Endothelial cell of umbilical vein (primary cell): ENCODE measurements at regions not wholly inside any gene's neighbourhood (a gene's known extent, or its start where the extent isn't known, plus 50 kb on each side); places are given as distances from the start of the nearest gene placed in this dataset.

Experiments
- BruUV-seq: library from RNA; stranded (reverse); fragments of 400-500 nt; replicated peaks from 2 replicates; lab custom pipeline; 2021; lab: Mats Ljungman, UMichigan
- CTCF ChIA-PET: fragments of 300-600, 350-600 bp; sonication (Branson Sonifier 250); formaldehyde crosslinking; loops from one replicate; lab custom pipeline; 2021; ENCODE audit warnings: antibody characterized with exemption, inconsistent platforms; lab: Charles Lee
- POLR2A ChIA-PET: fragments of 300-600, 350-600 bp; sonication (Branson Sonifier 250); formaldehyde crosslinking; loops from one replicate; lab custom pipeline; 2021; ENCODE audit warnings: antibody characterized with exemption, inconsistent platforms; lab: Charles Lee
- DNase-seq: peaks from one replicate; pipeline ENCODE4 v3.0.0-alpha.2; 2011; ENCODE audit warnings: low read depth, low spot score
- FAIRE-seq: peaks from 2 replicates; lab custom pipeline; 2011; peaks lifted over from hg19 to GRCh38; lab: Jason Lieb, UNC
- H2AFZ ChIP-seq: 2 replicates; pipeline ENCODE4 v1.6.0; 2012; ENCODE audit warnings: low read depth, low read length, control low read depth, inconsistent platforms
- H3K27ac ChIP-seq: 2 replicates; pipeline ENCODE4 v1.5.1; 2011; ENCODE audit warnings: low read depth, mild to moderate bottlenecking, control low read depth, low read length, moderate library complexity; ENCODE audit not compliant: insufficient read depth
- H3K27me3 ChIP-seq, 2 experiments: 2 replicates each; pipeline versions ENCODE4 v1.6.0 to v1.6.1; 2011; ENCODE audit warnings: low read length in 2 of 2, mixed read lengths in 1 of 2; ENCODE audit not compliant: control insufficient read depth in 2 of 2, insufficient read depth in 2 of 2
- H3K36me3 ChIP-seq, 2 experiments: 2 replicates in 1 of 2; 3 replicates in 1 of 2; pipeline ENCODE4 v1.5.1; 2011; ENCODE audit warnings: low read length in 2 of 2, mild to moderate bottlenecking in 1 of 2, moderate library complexity in 1 of 2; ENCODE audit not compliant: control insufficient read depth in 2 of 2, insufficient read depth in 2 of 2; ENCODE audit errors: extremely low read depth in 1 of 2
- H3K4me1 ChIP-seq: 3 replicates; pipeline ENCODE4 v1.5.1; 2011; ENCODE audit warnings: mild to moderate bottlenecking, low read length; ENCODE audit not compliant: control insufficient read depth, insufficient read depth; ENCODE audit errors: extremely low read depth
- H3K4me2 ChIP-seq: 2 replicates; pipeline ENCODE4 v1.6.1; 2011; ENCODE audit warnings: low read length, control low read depth, mixed read lengths; ENCODE audit not compliant: insufficient read depth
- H3K4me3 ChIP-seq, 3 experiments: fragments of 200-600 bp in 1 of 3; sonication (generic), shearing (Covaris generic) in 1 of 3; replicated peaks in 1 of 3; 2 replicates each; pipeline ENCODE4 v1.5.1; 2011 to 2016; ENCODE audit warnings: control low read depth in 3 of 3, low read length in 3 of 3, mild to moderate bottlenecking in 2 of 3, inconsistent platforms in 1 of 3, low read depth in 1 of 3, moderate library complexity in 1 of 3; ENCODE audit not compliant: insufficient read depth in 1 of 3
- H3K79me2 ChIP-seq: 2 replicates; pipeline ENCODE4 v1.6.0; 2012; ENCODE audit warnings: low read length, inconsistent platforms; ENCODE audit not compliant: control insufficient read depth, insufficient read depth
- H3K9ac ChIP-seq: replicated peaks from 2 replicates; pipeline ENCODE3; 2011; ENCODE audit warnings: low read length, control low read depth; ENCODE audit not compliant: insufficient read depth; ENCODE audit errors: extremely low read depth
- H3K9me1 ChIP-seq: replicated peaks from 3 replicates; pipeline ENCODE4 v1.6.0; 2011; ENCODE audit warnings: mild to moderate bottlenecking, low read length; ENCODE audit not compliant: control insufficient read depth, insufficient read depth; ENCODE audit errors: extremely low read depth
- H3K9me3 ChIP-seq: replicated peaks from 2 replicates; pipeline ENCODE4 v1.5.1; 2012; ENCODE audit warnings: low read length, inconsistent platforms; ENCODE audit not compliant: control insufficient read depth, insufficient read depth
- H4K20me1 ChIP-seq: replicated peaks from 2 replicates; pipeline ENCODE3; 2011; ENCODE audit warnings: mild to moderate bottlenecking, low read length; ENCODE audit not compliant: control insufficient read depth, insufficient read depth; ENCODE audit errors: extremely low read depth
- CTCF ChIP-seq, 2 donors: IDR thresholded peaks; 1 replicate in 1 of 2; 2 replicates in 1 of 2; pipeline ENCODE4 v1.5.1; 2011; ENCODE audit warnings: low read length in 2 of 2, mild to moderate bottlenecking in 2 of 2, moderate library complexity in 2 of 2, control low read depth in 1 of 2, inconsistent platforms in 1 of 2, low read depth in 1 of 2; ENCODE audit not compliant: insufficient read depth in 1 of 2; ENCODE audit errors: extremely low read depth in 1 of 2
- EZH2 ChIP-seq: IDR thresholded peaks from 2 replicates; pipeline ENCODE4 v1.6.1; 2012; ENCODE audit warnings: borderline replicate concordance, low read depth, mild to moderate bottlenecking, moderate library complexity, low read length, inconsistent platforms; ENCODE audit not compliant: severe bottlenecking
- GATA2 ChIP-seq: IDR thresholded peaks from 2 replicates; pipeline ENCODE4 v1.7.0; 2011; ENCODE audit warnings: low read depth, mild to moderate bottlenecking, moderate library complexity, mixed read lengths, low read length; ENCODE audit not compliant: insufficient read length, insufficient read depth
- JUN ChIP-seq: IDR thresholded peaks from 2 replicates; pipeline ENCODE4 v1.6.1; 2011; ENCODE audit warnings: borderline replicate concordance, low read depth; ENCODE audit not compliant: insufficient read length, insufficient read depth
- MAX ChIP-seq: IDR thresholded peaks from 2 replicates; pipeline ENCODE4 v1.6.1; 2011; ENCODE audit not compliant: insufficient read depth, insufficient read length
- MYC ChIP-seq: IDR thresholded peaks from one replicate; pipeline ENCODE4 v1.6.1; 2011; ENCODE audit warnings: mild to moderate bottlenecking, low read depth, low read length
- POLR2A ChIP-seq: IDR thresholded peaks from 2 replicates; pipeline ENCODE4 v1.6.1; 2012; ENCODE audit warnings: low read depth, mild to moderate bottlenecking, control low read depth, low read length
- POLR2AphosphoS5 ChIP-seq: IDR thresholded peaks from 2 replicates; pipeline ENCODE4 v1.6.1; 2012; ENCODE audit warnings: low read depth, mild to moderate bottlenecking, control low read depth, low read length, moderate library complexity; ENCODE audit not compliant: insufficient read depth
- dilution Hi-C: fragments of 300-500 bp; cut with MboI; formaldehyde crosslinking; loops from one replicate; pipeline ENCODE4 v1.15.0; 2019; ENCODE audit warnings: low sequenced_read_pairs; ENCODE audit not compliant: extremely low pct_ligation_motif_present
- intact Hi-C: fragments of 100-400 bp; cut with micrococcal nuclease; formaldehyde crosslinking; loops from one replicate; pipeline ENCODE4 v1.10.0; 2022

- no peak overlapping the region for H3K4me3 ChIP-seq
- no peak overlapping the region for H3K9ac ChIP-seq
- H3K9me1 ChIP-seq, result no peaks in the 10 kb centered on the region
- intact Hi-C loops (no loop called here), dilution Hi-C loops (no loop called here)
- POLR2A ChIA-PET, result no interaction called here
- no peaks in the 10 kb centered on the region for H3K4me1 ChIP-seq
- no peaks in the 10 kb centered on the region for H4K20me1 ChIP-seq
- H3K79me2 ChIP-seq, result no peaks in the 10 kb centered on the region
- no peaks in the 10 kb centered on the region for H3K27me3 ChIP-seq
- no peaks in the 10 kb centered on the region for H3K36me3 ChIP-seq
- BruUV-seq, result no TSS peak
- no peaks in the 10 kb centered on the region for H3K9me3 ChIP-seq
- H3K4me2 ChIP-seq, result no peak overlapping the region
- TF ChIP-seq CTCF (IDR thresholded peaks at IDR 0.05; ENCODE audit: extremely low read depth in 1 of 2, insufficient read depth in 1 of 2, low read depth in 1 of 2, low read length in 2 of 2), result no peak
- no peak for TF ChIP-seq MAX
- TF ChIP-seq GATA2, result no peak
- TF ChIP-seq POLR2AphosphoS5, result no peak
- no peak for TF ChIP-seq JUN
- TF ChIP-seq MYC, result no peak
- no peak for TF ChIP-seq EZH2
- TF ChIP-seq POLR2A, result no peak
- FAIRE-seq (no peak), DNase-seq (no peak)
- no peak overlapping the region for H2AFZ ChIP-seq
- H3K27ac ChIP-seq, result no peak overlapping the region
- CTCF ChIA-PET, result no interaction called here
Observed at GRCh38 chr10:42990721-42991441, 86.0 kb upstream of the RET start.
